ENCODE measurements at regions not wholly inside any gene's neighbourhood (a gene's known extent, or its start where the extent isn't known, plus 50 kb on each side); places are given as distances from the start of the nearest gene placed in this dataset.
"Not testable (repeated sequence)": the region's sequence is repeated elsewhere in the genome, so short reads cannot be mapped to it uniquely, and the experiment has no call there.

GRCh38 chr4:123649645-123650391, 253.2 kb downstream of the SPRY1 start:
- DNase-seq: no peak

GRCh38 chr4:123651066-123651465, 254.5 kb downstream of the SPRY1 start:
- no peak for DNase-seq

GRCh38 chr4:123651536-123652180, 255.1 kb downstream of the SPRY1 start:
- DNase-seq: no peak

GRCh38 chr4:123652476-123652875, 255.9 kb downstream of the SPRY1 start:
- no peak for DNase-seq

GRCh38 chr4:123653236-123653635, 256.6 kb downstream of the SPRY1 start:
- DNase-seq: no peak

GRCh38 chr4:123656746-123657294, 260.2 kb downstream of the SPRY1 start:
- not testable (repeated sequence) for DNase-seq

- DNase-seq: not testable (repeated sequence)
These were observed 261.0 kb downstream of the SPRY1 start for GRCh38 chr4:123657606-123658005.

GRCh38 chr4:123659262-123659661, 262.7 kb downstream of the SPRY1 start:
- DNase-seq: no peak

- DNase-seq: no peak
These were observed 263.1 kb downstream of the SPRY1 start for GRCh38 chr4:123659730-123660129.

- DNase-seq: no peak
These were observed 264.6 kb downstream of the SPRY1 start for GRCh38 chr4:123661080-123661737.

- no peak for DNase-seq
These were observed 266.2 kb downstream of the SPRY1 start for GRCh38 chr4:123662827-123663226.

GRCh38 chr4:123666486-123666885, 269.9 kb downstream of the SPRY1 start:
- DNase-seq: no peak

- no peak for DNase-seq
These were observed 270.9 kb downstream of the SPRY1 start for GRCh38 chr4:123667496-123667895.

- no peak for DNase-seq
These were observed 271.4 kb downstream of the SPRY1 start for GRCh38 chr4:123667991-123668390.

- DNase-seq: peak; percentile 21
These were observed 275.2 kb downstream of the SPRY1 start for GRCh38 chr4:123671636-123672404.

GRCh38 chr4:123672987-123673386, 276.4 kb downstream of the SPRY1 start:
- no peak for DNase-seq

GRCh38 chr4:123673971-123674370, 277.4 kb downstream of the SPRY1 start:
- no peak for DNase-seq

- no peak for DNase-seq
These were observed 278.3 kb downstream of the SPRY1 start for GRCh38 chr4:123674762-123675465.

GRCh38 chr4:123675567-123675966, 279.0 kb downstream of the SPRY1 start:
- no peak for DNase-seq

GRCh38 chr4:123676071-123676889, 279.7 kb downstream of the SPRY1 start:
- no peak for DNase-seq

GRCh38 chr4:123676890-123677229, 280.3 kb downstream of the SPRY1 start:
- no peak for DNase-seq
